HepG2 (cell line): ENCODE measurements at regions not wholly inside any gene's neighbourhood (a gene's known extent, or its start where the extent isn't known, plus 50 kb on each side); places are given as distances from the start of the nearest gene placed in this dataset.

Source experiments
- CBFB ChIP-seq: sonication (generic); formaldehyde crosslinking; IDR thresholded peaks from 2 replicates; pipeline ENCODE4 v1.4.0; 2020; ENCODE audit warnings: missing genetic modification reagents
- ELF3 ChIP-seq: IDR thresholded peaks from 2 replicates; pipeline ENCODE4 v1.6.1; 2016; ENCODE audit warnings: missing genetic modification reagents, missing compliant biosample characterization
- MXD4 ChIP-seq: IDR thresholded peaks from 2 replicates; pipeline ENCODE4 v1.6.1; 2016; ENCODE audit warnings: mild to moderate bottlenecking, missing biosample characterization, missing genetic modification reagents
- TF ChIP-seq, protein P1 (sequence below): sonication (generic); formaldehyde crosslinking; IDR thresholded peaks from 2 replicates; pipeline ENCODE4 v1.5.0; 2020; ENCODE audit warnings: mild to moderate bottlenecking, missing genetic modification reagents, moderate library complexity
- TF ChIP-seq, protein P2 (sequence below), 2 experiments: sonication (generic) in 1 of 2; formaldehyde crosslinking in 1 of 2; IDR thresholded peaks; 2 replicates each; pipeline versions ENCODE4 v1.5.1 to v1.6.1; 2011 to 2020; ENCODE audit warnings: borderline replicate concordance in 1 of 2, low read depth in 1 of 2, low read length in 1 of 2, mild to moderate bottlenecking in 1 of 2, missing genetic modification reagents in 1 of 2, moderate library complexity in 1 of 2

DNA sequence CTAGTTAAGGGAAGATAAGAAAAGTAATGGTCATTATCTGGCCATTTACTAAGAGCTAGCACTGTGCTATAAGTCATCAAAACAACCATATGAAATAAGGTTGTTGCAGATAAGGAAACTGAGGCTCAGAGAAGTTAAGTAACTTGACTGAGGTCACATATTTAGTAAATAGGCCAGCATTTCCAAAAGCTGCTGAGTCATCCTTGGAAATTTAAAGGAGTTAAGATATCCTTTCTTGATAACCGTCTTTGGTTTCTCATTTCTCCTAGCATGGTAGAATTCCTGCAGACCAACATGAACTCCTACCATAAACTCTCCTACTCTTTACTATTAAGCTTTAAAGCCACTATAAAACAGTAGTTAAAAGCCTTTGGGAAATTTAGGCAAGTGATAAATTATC is 85.0 kb upstream of the PDZRN3 start:
- TF ChIP-seq, protein P1, sequence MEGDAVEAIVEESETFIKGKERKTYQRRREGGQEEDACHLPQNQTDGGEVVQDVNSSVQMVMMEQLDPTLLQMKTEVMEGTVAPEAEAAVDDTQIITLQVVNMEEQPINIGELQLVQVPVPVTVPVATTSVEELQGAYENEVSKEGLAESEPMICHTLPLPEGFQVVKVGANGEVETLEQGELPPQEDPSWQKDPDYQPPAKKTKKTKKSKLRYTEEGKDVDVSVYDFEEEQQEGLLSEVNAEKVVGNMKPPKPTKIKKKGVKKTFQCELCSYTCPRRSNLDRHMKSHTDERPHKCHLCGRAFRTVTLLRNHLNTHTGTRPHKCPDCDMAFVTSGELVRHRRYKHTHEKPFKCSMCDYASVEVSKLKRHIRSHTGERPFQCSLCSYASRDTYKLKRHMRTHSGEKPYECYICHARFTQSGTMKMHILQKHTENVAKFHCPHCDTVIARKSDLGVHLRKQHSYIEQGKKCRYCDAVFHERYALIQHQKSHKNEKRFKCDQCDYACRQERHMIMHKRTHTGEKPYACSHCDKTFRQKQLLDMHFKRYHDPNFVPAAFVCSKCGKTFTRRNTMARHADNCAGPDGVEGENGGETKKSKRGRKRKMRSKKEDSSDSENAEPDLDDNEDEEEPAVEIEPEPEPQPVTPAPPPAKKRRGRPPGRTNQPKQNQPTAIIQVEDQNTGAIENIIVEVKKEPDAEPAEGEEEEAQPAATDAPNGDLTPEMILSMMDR (CRISPR knock-in tag) = no peak
- TF ChIP-seq, protein P2, sequence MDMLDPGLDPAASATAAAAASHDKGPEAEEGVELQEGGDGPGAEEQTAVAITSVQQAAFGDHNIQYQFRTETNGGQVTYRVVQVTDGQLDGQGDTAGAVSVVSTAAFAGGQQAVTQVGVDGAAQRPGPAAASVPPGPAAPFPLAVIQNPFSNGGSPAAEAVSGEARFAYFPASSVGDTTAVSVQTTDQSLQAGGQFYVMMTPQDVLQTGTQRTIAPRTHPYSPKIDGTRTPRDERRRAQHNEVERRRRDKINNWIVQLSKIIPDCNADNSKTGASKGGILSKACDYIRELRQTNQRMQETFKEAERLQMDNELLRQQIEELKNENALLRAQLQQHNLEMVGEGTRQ (IDR thresholded peaks at IDR 0.05; ENCODE audit: low read depth, low read length) = no peak
- TF ChIP-seq, protein P2 (CRISPR knock-in tag; IDR thresholded peaks at IDR 0.05; ENCODE audit: borderline replicate concordance) = no peak
- TF ChIP-seq ELF3 (CRISPR knock-in tag) (no peak), MXD4 (CRISPR knock-in tag) (no peak), CBFB (CRISPR knock-in tag) (no peak)
